Stomach (tissue), 8 donors: ENCODE measurements at regions not wholly inside any gene's neighbourhood (a gene's known extent, or its start where the extent isn't known, plus 50 kb on each side); places are given as distances from the start of the nearest gene placed in this dataset.

Source experiments
- DNase-seq, 2 donors: peaks; one replicate each; pipeline versions ENCODE4 v3.0.0 to v3.0.0-alpha.2; 2013 to 2019
- H3K27ac ChIP-seq, 5 donors: fragments of 200-600 bp in 4 of 5; sonication (generic) in 4 of 5; one replicate each; pipeline ENCODE4 v1.5.1; 2013 to 2019; ENCODE audit warnings: mild to moderate bottlenecking in 1 of 5, moderate library complexity in 1 of 5
- H3K27me3 ChIP-seq, 3 donors: fragments of 200-600 bp; sonication (generic); one replicate each; pipeline ENCODE4 v1.5.1; 2017 to 2019; ENCODE audit warnings: mixed run types in 1 of 3
- H3K36me3 ChIP-seq, 4 donors: fragments of 200-600 bp; sonication (generic); 1 replicate in 3 of 4; 2 replicates in 1 of 4; pipeline ENCODE4 v1.5.1; 2016 to 2019
- H3K4me1 ChIP-seq, 4 donors: fragments of 200-600 bp; sonication (generic); one replicate each; pipeline ENCODE4 v1.5.1; 2016 to 2019
- H3K4me3 ChIP-seq, 4 donors: fragments of 200-600 bp; sonication (generic) in 3 of 4; one replicate each; pipeline ENCODE4 v1.5.1; 2016 to 2019; ENCODE audit warnings: mild to moderate bottlenecking in 1 of 4
- H3K9me3 ChIP-seq, 4 donors: fragments of 200-600 bp; sonication (generic); one replicate each; pipeline ENCODE4 v1.5.1; 2016 to 2019
- CTCF ChIP-seq, 7 experiments: fragments of 450-650 bp in 4 of 7; fragments of 200-600 bp in 3 of 7; sonication (generic) in 3 of 7; IDR thresholded peaks; one replicate each; pipeline ENCODE4 v1.5.1; 2016 to 2019; ENCODE audit warnings: antibody characterized with exemption in 7 of 7, control low read depth in 2 of 7, mild to moderate bottlenecking in 1 of 7
- EP300 ChIP-seq: sonication (generic); formaldehyde crosslinking; IDR thresholded peaks from one replicate; pipeline ENCODE4 v1.6.1; 2017; ENCODE audit warnings: antibody characterized with exemption
- POLR2A ChIP-seq, 4 donors: fragments of 450-650 bp; IDR thresholded peaks; one replicate each; pipeline ENCODE4 v1.6.1; 2016; ENCODE audit warnings: antibody characterized with exemption in 4 of 4, control low read depth in 2 of 4, mild to moderate bottlenecking in 1 of 4, moderate library complexity in 1 of 4
- POLR2AphosphoS5 ChIP-seq, 3 donors: sonication (generic); formaldehyde crosslinking; IDR thresholded peaks; one replicate each; pipeline ENCODE4 v1.6.1; 2016; ENCODE audit warnings: antibody characterized with exemption in 3 of 3
- WGBS, 5 donors: extraction: QIAGEN DNeasy Blood & Tissue Kit in 3 of 5; methylation state at CpG; one replicate each; pipeline versions ENCODE4 v1.1.5 to v1.1.7; 2013 to 2018; 5-methylcytosine and 5-hydroxymethylcytosine counted together
- intact Hi-C: fragments of 100-400 bp; cut with DNase I; formaldehyde crosslinking; loops from one replicate; pipeline ENCODE4 v1.15.1; 2023; ENCODE audit warnings: low total_unique reads
- donor health status: healthy with polysubstance abuse.
- donor health status: Bipolar disorder and iron deficiency.
- donor health status: healthy.

- 27 to 40% (median 34%) methylated on average over 20 of the region's 20 CpGs for WGBS, 5 donors
- Histone ChIP-seq H3K36me3 (no peaks in the 10 kb centered on the region), H3K27me3 (peaks cover 0 to 41% (median 9%) of the 10 kb centered on the region in 3 donors), H3K4me3 (no peak overlapping the region), H3K4me1 (peaks cover 20 to 38% (median 36%) of the 10 kb centered on the region in 4 donors), H3K9me3 (no peaks in the 10 kb centered on the region), H3K27ac (peak overlapping the region; percentile 13 to 54 (median 25))
- DNase-seq = peak; percentile 72 to 94
- TF ChIP-seq CTCF (IDR thresholded peaks at IDR 0.05) (no peak), POLR2AphosphoS5 (IDR thresholded peaks at IDR 0.05) (peak; percentile 43 to 84 (median 43))
- intact Hi-C loops = no loop called here
Measured at GRCh38 chr6:167676000-167676665, 150.6 kb upstream of the AFDN start.

GRCh38 chr6:167676666-167677421, 149.9 kb upstream of the AFDN start:
- H3K27ac ChIP-seq = peak overlapping the region in 4 of 5 donors; percentile 13 to 29 (median 24)
- H3K27me3 ChIP-seq = peaks cover 0 to 48% (median 9%) of the 10 kb centered on the region in 3 donors
- peak in 1 of 2 donors; percentile 71 for DNase-seq
- no peaks in the 10 kb centered on the region for H3K36me3 ChIP-seq
- H3K4me1 ChIP-seq = peaks cover 20 to 38% (median 36%) of the 10 kb centered on the region in 4 donors
- no peaks in the 10 kb centered on the region for H3K9me3 ChIP-seq
- TF ChIP-seq POLR2AphosphoS5 (IDR thresholded peaks at IDR 0.05) = peak in 1 of 3 donors; percentile 10
- no peak for TF ChIP-seq POLR2A (IDR thresholded peaks at IDR 0.05)
- no peak overlapping the region for H3K4me3 ChIP-seq
- intact Hi-C loops = no loop called here
- 64 to 81% (median 70%) methylated on average over 12 of the region's 12 CpGs for WGBS, 5 donors

GRCh38 chr6:167677422-167677789, 149.3 kb upstream of the AFDN start:
- peaks cover 0 to 48% (median 9%) of the 10 kb centered on the region in 3 donors for H3K27me3 ChIP-seq
- no peaks in the 10 kb centered on the region for H3K36me3 ChIP-seq
- peak overlapping the region in 1 of 5 donors; percentile 25 for H3K27ac ChIP-seq
- WGBS, 5 donors = 89 to 96% (median 90%) methylated on average over 9 of the region's 9 CpGs
- no peak for DNase-seq
- no peaks in the 10 kb centered on the region for H3K9me3 ChIP-seq
- TF ChIP-seq POLR2AphosphoS5 (IDR thresholded peaks at IDR 0.05) (no peak), CTCF (IDR thresholded peaks at IDR 0.05) (no peak), EP300 (no peak), POLR2A (IDR thresholded peaks at IDR 0.05) (no peak)
- H3K4me3 ChIP-seq = no peak overlapping the region
- intact Hi-C loops = no loop called here
- H3K4me1 ChIP-seq = peaks cover 20 to 38% (median 37%) of the 10 kb centered on the region in 4 donors

GRCh38 chr6:167678102-167679101, 148.3 kb upstream of the AFDN start:
- peak; percentile 51 to 75 for DNase-seq
- no peak for TF ChIP-seq EP300
- no peak for TF ChIP-seq CTCF (IDR thresholded peaks at IDR 0.05)
- no peak for TF ChIP-seq POLR2A (IDR thresholded peaks at IDR 0.05)
- TF ChIP-seq POLR2AphosphoS5 (IDR thresholded peaks at IDR 0.05) = no peak
- Histone ChIP-seq H3K27me3 (peaks cover 0 to 48% (median 9%) of the 10 kb centered on the region in 3 donors), H3K27ac (peak overlapping the region in 1 of 5 donors; percentile 38), H3K9me3 (no peaks in the 10 kb centered on the region), H3K4me3 (peak overlapping the region; percentile 29 to 45 (median 37)), H3K36me3 (no peaks in the 10 kb centered on the region), H3K4me1 (peaks cover 20 to 47% (median 44%) of the 10 kb centered on the region in 4 donors)
- intact Hi-C loops = no loop called here
- whole genome bisulfite sequencing, 5 donors = 11 to 31% (median 11%) methylated on average over 59 to 62 of the region's 62 CpGs
